IMR-90 (cell line): ENCODE measurements at regions not wholly inside any gene's neighbourhood (a gene's known extent, or its start where the extent isn't known, plus 50 kb on each side); places are given as distances from the start of the nearest gene placed in this dataset.

Experiments used
- ATAC-seq: fragments of 200-7000 bp; cut with Tn5 transposase; 2 replicates; pipeline ENCODE4 v1.9.1; 2020; ENCODE audit warnings: low read depth, mild to moderate bottlenecking, moderate library complexity
- BruUV-seq: library from RNA; stranded (reverse); fragments of 400-500 nt; replicated peaks from 2 replicates; lab custom pipeline; 2021; lab: Mats Ljungman, UMichigan
- CTCF ChIA-PET: fragments of 300-600 bp; formaldehyde crosslinking; extraction: SDS; loops from one replicate; lab custom pipeline; 2021; ENCODE audit warnings: antibody characterized with exemption; lab: Yijun Ruan, JAX
- POLR2A ChIA-PET: fragments of 300-600 bp; sonication (Branson Sonifier 250); formaldehyde crosslinking; loops from one replicate; lab custom pipeline; 2022; ENCODE audit warnings: antibody characterized with exemption; ENCODE audit not compliant: unreplicated experiment; lab: Charles Lee
- DNase-seq: peaks from one replicate; pipeline ENCODE4 v3.0.0; 2013
- H2AFZ ChIP-seq: replicated peaks from 2 replicates; pipeline ENCODE3; 2013; ENCODE audit warnings: low read length, mild to moderate bottlenecking; ENCODE audit not compliant: poor library complexity
- H2AK5ac ChIP-seq: 2 replicates; pipeline ENCODE4 v1.6.1; 2013; ENCODE audit warnings: low read depth, low read length, inconsistent platforms
- H2AK9ac ChIP-seq: replicated peaks from 2 replicates; pipeline ENCODE3; 2013; ENCODE audit warnings: mild to moderate bottlenecking, low read depth, low read length, moderate library complexity; ENCODE audit not compliant: poor library complexity
- H2BK120ac ChIP-seq: 2 replicates; pipeline ENCODE4 v1.6.1; 2013; ENCODE audit warnings: low read depth, low read length, inconsistent platforms
- H2BK15ac ChIP-seq: 3 replicates; pipeline ENCODE4 v1.6.1; 2013; ENCODE audit warnings: low read depth, low read length, inconsistent platforms
- H2BK20ac ChIP-seq: 2 replicates; pipeline ENCODE4 v1.6.1; 2013; ENCODE audit warnings: low read depth, mild to moderate bottlenecking, inconsistent platforms, low read length, moderate library complexity
- H2BK5ac ChIP-seq: 2 replicates; pipeline ENCODE4 v1.6.1; 2013; ENCODE audit warnings: mild to moderate bottlenecking, low read depth, low read length, inconsistent platforms; ENCODE audit not compliant: poor library complexity, severe bottlenecking
- H3K14ac ChIP-seq: replicated peaks from 2 replicates; pipeline ENCODE4 v1.6.1; 2013; ENCODE audit warnings: low read depth, low read length, inconsistent platforms
- H3K18ac ChIP-seq: 2 replicates; pipeline ENCODE4 v1.6.1; 2013; ENCODE audit warnings: low read depth, low read length, control low read depth
- H3K23ac ChIP-seq: 2 replicates; pipeline ENCODE4 v1.6.1; 2013; ENCODE audit warnings: low read depth, low read length, inconsistent platforms
- H3K27ac ChIP-seq: 2 replicates; pipeline ENCODE4 v1.5.1; 2013; ENCODE audit warnings: mild to moderate bottlenecking, control low read depth, low read length; ENCODE audit not compliant: insufficient read depth
- H3K27me3 ChIP-seq: 2 replicates; pipeline ENCODE4 v1.6.1; 2013; ENCODE audit warnings: low read length; ENCODE audit not compliant: control insufficient read depth, insufficient read depth
- H3K36me3 ChIP-seq: 2 replicates; pipeline ENCODE4 v1.6.1; 2013; ENCODE audit warnings: low read length, mixed read lengths; ENCODE audit not compliant: control insufficient read depth, insufficient read depth
- H3K4ac ChIP-seq: 2 replicates; pipeline ENCODE4 v1.6.1; 2013; ENCODE audit warnings: low read depth, low read length, inconsistent platforms
- H3K4me1 ChIP-seq: 2 replicates; pipeline ENCODE4 v1.6.1; 2013; ENCODE audit warnings: low read length, mixed read lengths; ENCODE audit not compliant: control insufficient read depth, insufficient read depth
- H3K4me2 ChIP-seq: 2 replicates; pipeline ENCODE4 v1.6.1; 2013; ENCODE audit warnings: low read depth, mild to moderate bottlenecking, control low read depth, low read length, moderate library complexity
- H3K4me3 ChIP-seq: 2 replicates; pipeline ENCODE4 v1.5.1; 2013; ENCODE audit warnings: low read depth, mild to moderate bottlenecking, control low read depth, low read length, moderate library complexity; ENCODE audit not compliant: insufficient read depth
- H3K56ac ChIP-seq: 2 replicates; pipeline ENCODE4 v1.6.1; 2013; ENCODE audit warnings: low read length, inconsistent platforms; ENCODE audit not compliant: insufficient read depth; ENCODE audit errors: extremely low read depth
- H3K79me1 ChIP-seq, 2 experiments: 2 replicates each; pipeline ENCODE4 v1.6.1; 2013; ENCODE audit warnings: low read length in 2 of 2, inconsistent platforms in 1 of 2, low read depth in 1 of 2
- H3K9ac ChIP-seq: 2 replicates; pipeline ENCODE4 v1.6.1; 2013; ENCODE audit warnings: low read depth, low read length, control low read depth
- H3K9me1 ChIP-seq: 2 replicates; pipeline ENCODE4 v1.6.1; 2013; ENCODE audit warnings: low read length, inconsistent platforms; ENCODE audit not compliant: insufficient read depth
- H3K9me3 ChIP-seq: 2 replicates; pipeline ENCODE4 v1.6.1; 2013; ENCODE audit warnings: low read length; ENCODE audit not compliant: control insufficient read depth, insufficient read depth
- H4K20me1 ChIP-seq: 2 replicates; pipeline ENCODE4 v1.6.1; 2013; ENCODE audit warnings: low read length, inconsistent platforms; ENCODE audit not compliant: insufficient read depth
- H4K5ac ChIP-seq: 2 replicates; pipeline ENCODE4 v1.6.1; 2013; ENCODE audit warnings: mild to moderate bottlenecking, low read depth, low read length, control low read depth
- H4K8ac ChIP-seq, 2 experiments: 2 replicates each; pipeline ENCODE4 v1.6.1; 2013; ENCODE audit warnings: low read depth in 2 of 2, low read length in 2 of 2, control low read depth in 1 of 2, inconsistent platforms in 1 of 2
- H4K91ac ChIP-seq: 2 replicates; pipeline ENCODE4 v1.6.1; 2013; ENCODE audit warnings: low read depth, low read length, inconsistent platforms; ENCODE audit not compliant: insufficient read depth
- CEBPB ChIP-seq: IDR thresholded peaks from 2 replicates; pipeline ENCODE4 v1.6.1; 2012; ENCODE audit warnings: low read depth, low read length, improper control_type of control experiment
- CHD1 ChIP-seq: IDR thresholded peaks from 2 replicates; pipeline ENCODE4 v1.6.1; 2012; ENCODE audit warnings: low read depth, low read length, improper control_type of control experiment
- MAFK ChIP-seq: IDR thresholded peaks from 2 replicates; pipeline ENCODE4 v1.6.1; 2012; ENCODE audit warnings: low read depth, low read length, improper control_type of control experiment
- MXI1 ChIP-seq: IDR thresholded peaks from 2 replicates; pipeline ENCODE4 v1.6.1; 2012; ENCODE audit warnings: low read depth, mild to moderate bottlenecking, low read length, moderate library complexity, borderline replicate concordance
- NFE2L2 ChIP-seq: fragments of 150-350 bp; IDR thresholded peaks from 2 replicates; pipeline ENCODE4 v1.6.1; 2016; ENCODE audit warnings: low read depth, mild to moderate bottlenecking, low read length
- POLR2A ChIP-seq: IDR thresholded peaks from 2 replicates; pipeline ENCODE4 v1.6.1; 2012; ENCODE audit warnings: mild to moderate bottlenecking, low read depth, low read length
- RCOR1 ChIP-seq: IDR thresholded peaks from 2 replicates; pipeline ENCODE4 v1.6.1; 2012; ENCODE audit warnings: mild to moderate bottlenecking, low read length, improper control_type of control experiment; ENCODE audit not compliant: insufficient replicate concordance
- SMC3 ChIP-seq: fragments of 150-350 bp; IDR thresholded peaks from 2 replicates; pipeline ENCODE4 v1.6.1; 2016; ENCODE audit warnings: low read depth, mild to moderate bottlenecking, antibody characterized with exemption, low read length, moderate library complexity
- WGBS, 2 experiments: methylation state at CpG; one replicate each; pipeline versions ENCODE4 v1.1.5 to v1.1.7; 2013; ENCODE audit warnings: missing lambda C conversion rate in 2 of 2; ENCODE audit not compliant: insufficient read length in 1 of 2; ENCODE audit errors: extremely low coverage in 2 of 2; 5-methylcytosine and 5-hydroxymethylcytosine counted together
- dilution Hi-C: fragments of 300-500 bp; cut with HindIII; formaldehyde crosslinking; loops from one replicate; pipeline ENCODE4 v1.14.3; 2018; ENCODE audit warnings: low sequenced_read_pairs; ENCODE audit not compliant: unreplicated experiment
- in situ Hi-C: fragments of 300-500 bp; cut with MboI; formaldehyde crosslinking; loops from 3 replicates; pipeline ENCODE4 v1.14.3; 2019; ENCODE audit warnings: low sequenced_read_pairs, inconsistent platforms, mixed read lengths
- intact Hi-C: fragments of 100-400 bp; cut with micrococcal nuclease; formaldehyde crosslinking; loops from 2 replicates; pipeline ENCODE4 v1.10.0; 2022
- TF ChIP-seq, protein P1 (sequence below): conservative IDR thresholded peaks from 2 replicates; pipeline ENCODE4 v1.5.1; 2012; ENCODE audit warnings: mild to moderate bottlenecking, low read depth, low read length, improper control_type of control experiment
- TF ChIP-seq, protein P2 (sequence below): fragments of 150-350 bp; IDR thresholded peaks from 2 replicates; pipeline ENCODE4 v1.6.1; 2016; ENCODE audit warnings: low read depth, mild to moderate bottlenecking, low read length, moderate library complexity, borderline replicate concordance

DNA sequence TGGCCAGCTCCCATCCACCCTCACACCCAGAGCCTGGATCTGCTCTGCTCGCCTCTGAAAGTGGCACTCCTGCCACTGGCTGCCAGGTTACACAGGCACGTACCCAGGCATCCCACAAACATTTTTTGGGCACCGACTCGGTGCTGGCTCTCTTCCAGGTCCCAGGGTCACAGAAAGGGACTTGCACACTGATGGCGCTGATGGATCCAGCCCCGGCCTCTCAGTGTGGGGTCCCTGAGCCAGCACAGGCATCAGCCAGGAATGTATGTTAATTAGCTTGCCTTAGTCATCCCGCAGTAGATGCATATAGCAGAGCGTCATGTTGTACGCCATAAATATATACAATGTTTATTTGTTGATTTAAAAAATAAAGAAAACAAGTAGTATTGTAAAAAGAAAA, 537.2 kb downstream of the NPHP4 start:
- intact Hi-C loops (no loop called here), in situ Hi-C loops (no loop called here), dilution Hi-C loops (no loop called here)
- WGBS, 2 experiments: 15% methylated on average over 4 of the region's 9 CpGs; no CpG with 5 or more reads in 1 of the 2 experiments
- Histone ChIP-seq H3K79me1 (no peaks in the 10 kb centered on the region), H3K18ac (no peak overlapping the region), H2AK5ac (no peak overlapping the region), H2BK5ac (no peak overlapping the region), H2BK120ac (no peak overlapping the region), H4K20me1 (no peaks in the 10 kb centered on the region), H4K91ac (no peak overlapping the region), H3K27ac (no peak overlapping the region), H3K14ac (no peak overlapping the region), H3K4me3 (no peak overlapping the region), H3K4ac (no peak overlapping the region), H2AFZ (no peak overlapping the region), H2AK9ac (no peak overlapping the region), H3K56ac (no peak overlapping the region), H2BK20ac (no peak overlapping the region), H3K9me1 (no peaks in the 10 kb centered on the region), H3K4me2 (no peak overlapping the region), H4K8ac (no peak overlapping the region), H4K5ac (no peak overlapping the region), H3K9ac (no peak overlapping the region), H3K27me3 (no peaks in the 10 kb centered on the region), H2BK15ac (no peak overlapping the region), H3K4me1 (no peaks in the 10 kb centered on the region), H3K23ac (no peak overlapping the region), H3K36me3 (no peaks in the 10 kb centered on the region), H3K9me3 (peaks cover 46% of the 10 kb centered on the region)
- no TSS peak for BruUV-seq
- TF ChIP-seq SMC3 (no peak), RCOR1 (no peak), NFE2L2 (no peak), CHD1 (no peak), CEBPB (no peak), MXI1 (no peak), MAFK (no peak), POLR2A (no peak)
- TF ChIP-seq, protein P1, sequence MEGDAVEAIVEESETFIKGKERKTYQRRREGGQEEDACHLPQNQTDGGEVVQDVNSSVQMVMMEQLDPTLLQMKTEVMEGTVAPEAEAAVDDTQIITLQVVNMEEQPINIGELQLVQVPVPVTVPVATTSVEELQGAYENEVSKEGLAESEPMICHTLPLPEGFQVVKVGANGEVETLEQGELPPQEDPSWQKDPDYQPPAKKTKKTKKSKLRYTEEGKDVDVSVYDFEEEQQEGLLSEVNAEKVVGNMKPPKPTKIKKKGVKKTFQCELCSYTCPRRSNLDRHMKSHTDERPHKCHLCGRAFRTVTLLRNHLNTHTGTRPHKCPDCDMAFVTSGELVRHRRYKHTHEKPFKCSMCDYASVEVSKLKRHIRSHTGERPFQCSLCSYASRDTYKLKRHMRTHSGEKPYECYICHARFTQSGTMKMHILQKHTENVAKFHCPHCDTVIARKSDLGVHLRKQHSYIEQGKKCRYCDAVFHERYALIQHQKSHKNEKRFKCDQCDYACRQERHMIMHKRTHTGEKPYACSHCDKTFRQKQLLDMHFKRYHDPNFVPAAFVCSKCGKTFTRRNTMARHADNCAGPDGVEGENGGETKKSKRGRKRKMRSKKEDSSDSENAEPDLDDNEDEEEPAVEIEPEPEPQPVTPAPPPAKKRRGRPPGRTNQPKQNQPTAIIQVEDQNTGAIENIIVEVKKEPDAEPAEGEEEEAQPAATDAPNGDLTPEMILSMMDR: no peak
- TF ChIP-seq, protein P2, sequence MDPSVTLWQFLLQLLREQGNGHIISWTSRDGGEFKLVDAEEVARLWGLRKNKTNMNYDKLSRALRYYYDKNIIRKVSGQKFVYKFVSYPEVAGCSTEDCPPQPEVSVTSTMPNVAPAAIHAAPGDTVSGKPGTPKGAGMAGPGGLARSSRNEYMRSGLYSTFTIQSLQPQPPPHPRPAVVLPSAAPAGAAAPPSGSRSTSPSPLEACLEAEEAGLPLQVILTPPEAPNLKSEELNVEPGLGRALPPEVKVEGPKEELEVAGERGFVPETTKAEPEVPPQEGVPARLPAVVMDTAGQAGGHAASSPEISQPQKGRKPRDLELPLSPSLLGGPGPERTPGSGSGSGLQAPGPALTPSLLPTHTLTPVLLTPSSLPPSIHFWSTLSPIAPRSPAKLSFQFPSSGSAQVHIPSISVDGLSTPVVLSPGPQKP: no peak
- no peak for ATAC-seq
- ChIA-PET POLR2A (no interaction called here), CTCF (no interaction called here)
- no peak for DNase-seq
